Muscle of arm (tissue), 1 donor: ENCODE measurements at regions not wholly inside any gene's neighbourhood (a gene's known extent, or its start where the extent isn't known, plus 50 kb on each side); places are given as distances from the start of the nearest gene placed in this dataset.
"Not testable (repeated sequence)": the region's sequence is repeated elsewhere in the genome, so short reads cannot be mapped to it uniquely, and the experiment has no call there.

Source experiments
- DNase-seq: peaks from one replicate; pipeline ENCODE4 v3.0.0-alpha.2; 2013

DNA sequence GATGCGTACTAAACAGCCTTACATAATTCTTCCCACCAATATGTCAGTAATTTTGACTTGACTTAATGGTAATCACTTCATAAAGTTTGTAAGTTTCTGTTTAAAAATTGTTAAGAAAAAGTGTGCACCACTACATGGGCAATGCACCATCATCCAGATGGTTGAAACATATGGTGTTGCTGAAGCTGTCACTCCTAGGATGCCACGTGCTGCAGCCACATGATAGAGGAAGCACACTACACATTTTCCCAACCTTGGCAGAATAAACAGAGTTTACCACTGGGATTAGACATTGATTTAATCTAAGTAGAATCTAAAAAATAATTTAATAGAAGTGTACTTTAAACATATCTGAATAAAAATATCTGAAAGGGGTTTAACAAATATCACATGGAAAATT is 1209.9 kb downstream of the NSUN3 start:
- no peak for DNase-seq

DNA sequence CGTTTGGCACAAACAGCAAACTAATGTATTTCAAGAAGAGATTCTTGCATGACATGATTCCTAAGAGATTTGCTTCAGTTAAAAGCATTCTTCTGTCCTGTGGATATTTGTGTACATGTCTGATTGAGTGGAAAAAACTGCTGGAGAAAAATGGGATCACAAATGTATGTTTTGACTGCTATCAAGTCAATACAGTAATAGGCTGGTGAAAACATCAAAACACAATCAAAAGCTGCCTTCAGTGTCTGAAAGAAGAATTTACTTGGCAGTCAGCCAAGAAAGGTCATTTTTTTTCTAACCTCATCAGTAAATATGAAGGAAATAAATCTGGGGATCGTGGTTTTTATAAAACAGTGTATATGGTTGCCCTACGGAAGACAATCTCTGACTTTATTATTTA is 1214.8 kb downstream of the NSUN3 start:
- DNase-seq: no peak

DNA sequence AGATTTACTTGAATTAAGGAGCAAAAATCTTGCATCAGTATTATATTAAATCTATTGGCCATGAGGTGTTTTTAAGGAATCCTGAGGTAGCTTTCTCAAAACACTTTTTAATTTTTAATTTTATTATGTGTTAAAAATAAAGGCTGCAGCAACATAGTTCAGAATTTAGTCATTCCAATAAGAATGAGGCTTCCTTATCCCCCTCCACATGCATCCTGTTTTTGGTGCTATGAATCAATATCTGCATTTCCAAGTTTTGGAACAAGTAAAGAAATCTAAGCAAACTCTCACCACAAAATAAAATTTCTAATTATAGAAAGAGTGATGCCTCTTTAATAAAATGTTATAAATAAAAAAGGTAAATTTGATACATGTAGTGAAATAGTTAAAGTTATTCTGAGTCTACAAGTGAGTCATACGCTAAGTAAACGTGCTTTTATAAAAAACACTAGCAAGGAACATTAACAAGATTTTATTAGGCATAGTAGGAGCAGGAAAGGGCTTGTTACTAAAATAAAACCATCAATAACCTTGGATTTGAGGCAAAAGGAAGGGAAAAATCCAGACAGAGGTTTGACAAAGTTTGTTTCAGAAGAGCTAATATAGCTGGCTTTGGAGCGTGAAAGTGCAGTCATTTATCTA is 1218.0 kb downstream of the NSUN3 start:
- no peak for DNase-seq

DNA sequence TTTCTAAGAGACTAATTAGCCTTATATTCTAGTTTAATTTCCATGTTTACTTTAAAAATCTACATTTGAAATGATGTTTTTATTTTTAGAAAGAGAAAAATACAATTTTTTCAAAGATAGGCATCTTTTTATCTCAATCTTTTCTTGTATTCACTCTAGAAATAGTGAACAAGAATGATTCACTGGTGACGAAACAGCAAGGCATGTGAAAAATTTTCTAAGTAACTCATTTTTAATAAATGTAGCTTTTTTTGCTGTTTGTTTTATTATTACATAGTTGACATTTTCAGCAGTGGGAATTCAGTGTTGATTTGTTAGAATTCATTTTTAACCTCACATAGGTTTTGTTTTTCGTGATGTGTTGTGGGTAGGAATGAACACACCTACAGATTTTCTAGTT is 1226.4 kb downstream of the NSUN3 start:
- DNase-seq: no peak

DNA sequence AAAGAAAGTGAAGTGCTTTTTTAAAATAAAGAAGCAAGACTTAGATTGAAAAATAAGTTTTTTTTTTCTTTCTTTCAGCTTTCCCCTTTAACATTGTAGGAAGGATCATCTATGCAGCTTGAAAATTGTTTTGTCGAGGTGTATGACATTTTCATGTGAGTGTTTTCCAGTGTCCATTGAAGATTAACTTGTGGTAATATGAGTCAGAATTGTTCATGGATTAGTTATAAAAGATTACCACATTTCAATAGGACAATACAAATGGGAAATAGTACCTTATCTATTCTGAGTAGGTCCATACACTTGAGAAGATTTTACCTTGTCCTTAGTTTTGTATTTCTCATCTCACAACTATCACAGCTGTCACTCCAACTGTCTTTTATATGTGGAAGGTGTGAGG is 1234.7 kb downstream of the NSUN3 start:
- DNase-seq: no peak

DNA sequence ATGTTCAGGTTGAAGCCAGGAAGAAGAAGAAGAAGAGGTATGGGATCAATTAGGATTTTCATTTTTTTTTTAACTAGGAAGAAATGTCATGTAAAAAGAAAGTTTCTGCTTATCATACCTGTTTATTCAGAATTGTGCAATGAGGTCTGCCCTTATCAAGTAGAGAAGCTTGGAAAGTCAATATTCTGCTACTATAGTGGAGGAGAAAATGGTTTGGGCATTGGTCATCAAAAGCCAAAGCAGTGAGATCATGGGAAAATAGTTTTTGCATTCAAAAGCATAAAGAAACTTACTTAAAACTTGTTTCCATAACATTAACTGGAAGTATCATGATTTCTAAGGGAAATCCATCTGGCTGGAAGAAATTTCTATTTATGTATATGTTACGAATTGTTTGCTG is 1239.2 kb downstream of the NSUN3 start:
- no peak for DNase-seq

DNA sequence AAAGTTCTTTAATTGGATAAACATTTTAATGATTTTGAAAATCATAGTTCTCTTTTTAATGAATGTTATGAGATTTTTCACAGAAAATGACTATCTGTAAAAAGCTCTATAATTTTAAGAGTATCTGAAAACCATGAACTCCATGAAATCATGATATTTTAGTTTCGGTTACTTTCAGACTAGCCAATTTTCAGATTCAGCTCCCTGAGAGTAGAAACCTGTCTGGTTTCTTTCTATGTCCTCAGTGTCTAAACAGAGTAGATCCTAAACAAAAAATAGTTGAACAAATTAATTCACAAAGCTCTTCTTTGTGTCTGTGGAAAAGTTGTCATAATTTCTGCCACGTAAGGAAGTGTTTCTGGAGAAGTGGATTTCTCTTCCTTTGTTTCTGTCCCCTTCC is 1247.7 kb downstream of the NSUN3 start:
- no peak for DNase-seq

DNA sequence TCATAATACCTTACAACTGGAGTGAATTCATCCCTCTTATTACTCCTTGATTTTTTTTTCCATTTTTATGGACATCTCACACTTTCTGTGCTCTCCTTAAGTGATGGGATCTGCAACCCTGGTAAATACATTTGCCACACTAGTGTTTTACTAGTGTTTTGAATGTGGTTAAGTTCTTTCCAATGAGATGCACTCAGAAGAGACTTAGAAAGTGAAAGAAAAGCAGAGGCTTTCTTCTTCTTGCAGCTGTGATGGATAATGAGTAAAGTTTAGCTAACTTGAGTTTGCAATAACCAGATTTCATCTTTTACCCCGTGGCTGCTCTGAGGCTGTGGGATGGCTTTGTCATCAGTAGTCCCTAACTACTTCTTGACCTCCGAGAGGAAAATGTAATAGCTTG is 1248.4 kb downstream of the NSUN3 start:
- DNase-seq: no peak

DNA sequence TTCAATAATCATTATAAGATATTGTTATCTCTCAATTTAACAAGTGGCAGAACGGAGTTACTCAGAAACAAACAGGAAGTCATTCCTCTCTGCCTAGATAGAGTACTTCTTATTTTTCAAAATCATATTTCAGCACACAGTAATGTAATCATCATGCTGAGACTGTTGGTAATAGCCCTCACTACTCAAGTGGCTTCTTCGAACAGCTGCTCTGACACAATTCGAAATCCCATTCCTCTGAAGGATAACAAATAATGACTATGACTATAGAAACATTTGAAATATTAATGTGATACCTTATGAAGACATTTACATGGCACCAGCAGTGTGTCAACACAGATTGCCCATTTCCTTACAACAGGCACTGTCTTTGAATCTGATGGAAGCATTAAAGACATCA is 1249.8 kb downstream of the NSUN3 start:
- no peak for DNase-seq

DNA sequence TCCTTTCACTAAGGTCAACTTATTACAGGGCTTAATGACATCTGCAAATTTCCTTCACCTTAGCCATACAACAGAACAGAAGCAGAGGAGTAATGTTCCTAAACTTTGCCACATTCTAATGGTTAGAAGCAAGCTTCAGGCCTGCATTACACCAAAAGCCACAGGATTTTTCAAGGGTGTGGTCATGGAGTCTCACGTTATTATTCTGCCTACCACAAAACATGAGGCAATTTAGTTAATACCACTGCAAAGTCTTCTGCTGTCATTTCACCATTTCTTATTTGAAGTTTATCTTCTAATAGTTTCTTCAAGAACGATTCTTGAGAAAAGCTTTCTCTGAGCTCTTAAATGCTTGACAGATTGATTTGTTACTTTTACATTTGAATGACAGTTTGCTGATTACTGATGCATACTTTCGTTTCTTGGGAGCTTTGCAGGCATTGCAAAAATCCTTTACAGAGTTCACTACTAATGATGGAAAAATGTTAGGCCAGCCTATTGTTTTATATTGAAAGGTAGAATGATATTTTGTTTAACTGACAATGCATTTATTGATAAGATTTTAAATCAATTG is 1257.1 kb downstream of the NSUN3 start:
- DNase-seq: no peak

DNA sequence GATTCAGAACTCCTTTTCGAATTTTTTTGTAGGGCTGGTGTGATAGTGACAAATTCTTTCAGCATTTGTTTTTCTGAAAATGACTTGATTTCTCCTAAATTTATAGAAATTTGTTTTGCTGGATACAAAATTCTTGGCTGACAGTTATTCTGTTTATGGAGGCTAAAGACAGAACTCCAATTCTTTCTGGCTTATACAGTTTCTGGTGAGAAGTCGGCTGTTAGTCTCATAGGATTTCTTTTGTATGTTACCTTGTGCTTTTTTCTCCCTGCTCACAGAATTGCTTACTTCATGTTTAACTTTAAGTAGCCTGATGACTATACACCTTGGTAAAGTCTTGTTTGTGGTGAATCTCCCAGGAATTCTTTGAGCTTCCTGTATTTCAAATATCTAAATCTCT is 1264.6 kb downstream of the NSUN3 start:
- no peak for DNase-seq

DNA sequence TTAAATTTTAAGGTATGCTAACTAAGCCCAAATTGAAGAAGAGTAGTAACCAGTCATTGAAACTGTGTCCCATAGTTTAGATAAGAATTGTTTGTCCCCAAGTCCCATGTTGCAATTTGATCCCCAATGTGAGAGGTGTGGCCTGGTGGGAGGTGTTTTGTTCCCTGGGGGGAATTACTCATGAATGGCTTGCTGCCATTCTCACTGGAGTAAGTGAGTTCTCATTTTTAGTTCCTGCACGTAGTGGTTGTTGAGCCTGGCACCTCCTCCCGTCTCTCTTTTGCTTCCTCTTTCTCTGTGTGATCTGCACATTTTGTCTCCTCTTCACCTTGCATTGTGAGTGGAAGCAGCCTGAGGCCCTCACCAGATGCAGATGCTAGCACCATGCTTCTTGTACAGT is 1271.0 kb downstream of the NSUN3 start:
- DNase-seq: no peak

DNA sequence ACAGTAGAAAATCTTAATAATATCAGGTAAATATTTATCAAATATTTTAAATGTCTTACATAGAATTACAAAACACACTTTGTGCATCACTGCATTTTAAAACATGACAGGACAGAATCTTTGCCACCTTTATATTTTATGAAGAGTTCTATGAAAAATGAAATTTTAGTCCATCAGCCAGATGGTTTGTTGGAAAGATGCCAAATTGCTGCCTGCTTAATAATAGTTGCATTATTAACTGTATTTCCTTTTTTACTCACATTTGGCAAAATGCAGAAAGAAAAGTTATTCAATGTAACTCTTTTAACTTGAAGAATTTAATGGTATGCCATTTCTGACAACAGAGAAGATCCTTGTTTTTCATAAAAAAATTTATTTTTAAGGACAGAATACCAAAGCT is 1271.6 kb downstream of the NSUN3 start:
- DNase-seq: no peak

DNA sequence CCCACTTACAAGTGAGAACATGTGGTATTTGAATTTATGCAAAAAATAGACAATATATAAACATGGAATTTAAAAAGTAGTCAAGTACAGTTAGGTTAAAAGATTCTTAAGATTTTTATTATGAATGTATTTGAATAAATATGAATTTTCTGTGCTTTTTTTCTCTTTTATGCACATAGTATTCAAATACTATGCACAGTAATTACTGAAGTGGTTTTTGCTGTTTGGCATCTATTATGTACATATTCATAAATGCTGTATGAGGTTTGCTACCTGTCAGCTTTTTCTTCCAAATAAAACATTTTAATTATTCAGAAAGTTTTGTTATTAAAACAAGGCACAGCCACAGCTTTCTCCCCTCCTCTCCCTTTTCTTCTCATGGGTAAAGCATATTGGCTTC is 1272.7 kb downstream of the NSUN3 start:
- no peak for DNase-seq

DNA sequence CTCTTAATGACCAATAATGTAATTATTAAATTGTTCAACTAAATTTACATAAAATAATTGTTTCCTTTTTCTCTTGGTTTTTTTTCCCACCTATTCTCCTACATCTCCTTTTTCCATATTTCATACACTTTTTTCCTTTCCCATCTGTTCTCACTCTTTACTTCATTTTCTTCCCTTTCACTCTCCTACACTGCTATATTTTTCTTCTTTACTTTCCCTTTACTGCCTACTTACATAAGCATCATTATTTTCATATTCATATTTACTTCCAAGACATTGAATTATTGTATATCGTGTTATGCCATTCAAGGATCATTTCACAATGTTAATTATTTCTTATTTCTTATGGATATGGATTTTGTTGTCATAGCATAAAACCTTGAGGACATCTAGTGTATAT is 1275.6 kb downstream of the NSUN3 start:
- DNase-seq: no peak

DNA sequence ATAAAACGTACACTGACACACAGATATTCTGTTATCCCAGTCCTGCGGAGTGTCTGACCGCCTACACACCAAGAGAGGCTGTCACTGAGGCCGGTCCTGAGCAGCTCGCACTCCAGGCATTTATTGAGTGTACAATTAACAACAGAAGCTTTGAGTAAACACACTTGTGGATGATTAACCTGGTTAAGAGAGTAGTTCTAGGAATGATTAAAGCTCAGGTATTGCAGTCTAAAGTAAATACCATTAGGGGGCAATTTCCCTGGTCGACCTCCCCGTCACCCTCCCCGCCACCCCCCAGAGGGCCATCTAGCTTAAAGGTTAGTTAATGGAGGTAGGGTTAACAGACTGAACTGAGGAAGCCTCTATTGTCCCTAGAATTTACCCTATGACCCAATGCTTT is 1278.5 kb downstream of the NSUN3 start:
- DNase-seq: no peak

DNA sequence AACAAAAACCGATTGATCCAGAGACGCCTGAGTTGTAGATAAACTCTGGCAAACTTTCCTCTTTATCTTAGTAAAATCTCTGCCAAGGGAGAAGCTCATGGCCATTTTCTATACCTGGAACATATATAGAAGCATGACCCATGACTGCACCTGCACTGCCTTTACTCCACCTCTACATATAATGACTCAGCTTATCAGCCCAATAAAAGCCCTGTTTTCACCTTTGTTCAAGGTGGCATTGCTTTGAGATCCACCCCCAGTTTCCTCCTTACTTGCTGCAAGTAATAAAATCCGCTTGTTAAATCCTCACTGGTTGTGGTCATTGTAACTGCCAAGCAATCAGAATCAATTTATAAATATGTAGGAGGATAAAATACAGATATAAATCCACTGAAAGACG is 1280.4 kb downstream of the NSUN3 start:
- no peak for DNase-seq

DNA sequence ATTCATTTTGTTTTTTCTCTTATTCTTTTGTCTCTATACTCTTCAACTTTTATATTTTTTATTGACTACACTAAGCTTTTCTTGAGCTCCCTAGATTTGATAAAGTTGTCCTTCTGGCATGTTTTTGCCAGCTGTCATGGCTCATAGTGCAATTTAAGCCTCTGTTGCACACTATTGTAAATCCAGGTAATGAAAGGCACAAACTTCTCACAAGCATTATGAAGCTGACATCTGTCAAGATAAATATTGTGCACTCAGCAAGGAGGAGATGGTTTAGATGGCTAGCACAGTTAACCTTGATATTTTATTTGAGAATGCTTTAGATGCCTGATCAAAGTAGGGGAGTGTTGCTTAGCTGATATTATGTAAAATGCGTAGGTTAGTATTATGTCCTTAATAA is 1280.9 kb downstream of the NSUN3 start:
- no peak for DNase-seq

DNA sequence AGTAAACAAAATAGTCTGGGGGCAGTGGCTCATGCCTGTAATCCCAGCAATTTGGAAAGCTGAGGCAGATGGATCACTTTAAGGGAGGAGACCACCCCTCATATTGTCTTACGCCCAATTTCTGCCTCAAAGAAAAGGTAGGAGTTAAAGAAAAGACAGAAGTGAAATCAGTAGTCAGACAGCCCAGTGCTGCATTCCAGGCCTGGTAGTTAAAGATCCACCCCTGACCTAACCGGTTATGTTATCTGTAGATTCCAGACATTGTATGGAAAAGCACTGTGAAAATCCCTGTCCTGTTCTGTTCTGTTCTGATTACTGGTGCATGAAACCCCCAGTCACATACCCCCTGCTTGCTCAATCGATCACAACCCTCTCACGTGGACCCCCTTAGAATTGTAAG is 1285.1 kb downstream of the NSUN3 start:
- not testable (repeated sequence) for DNase-seq

DNA sequence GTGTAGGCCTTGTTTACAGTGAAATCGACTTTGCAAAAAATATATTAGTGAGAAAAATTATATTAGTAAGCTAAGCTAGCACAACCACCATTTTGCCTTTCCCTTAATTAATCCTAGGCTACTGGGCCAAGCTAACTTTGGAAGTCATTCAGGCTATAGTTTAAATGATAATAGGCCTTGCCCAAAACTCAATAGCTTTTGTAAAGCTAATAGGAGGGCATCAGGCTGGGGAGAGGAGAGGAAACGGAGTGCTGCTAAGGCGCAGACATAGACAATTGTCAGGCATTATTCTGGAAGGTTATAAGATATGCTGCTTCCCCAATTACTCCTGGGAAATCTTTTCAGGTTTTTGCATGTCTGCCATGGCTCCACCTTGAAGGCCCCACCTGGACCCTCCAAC is 1286.0 kb downstream of the NSUN3 start:
- no peak for DNase-seq

DNA sequence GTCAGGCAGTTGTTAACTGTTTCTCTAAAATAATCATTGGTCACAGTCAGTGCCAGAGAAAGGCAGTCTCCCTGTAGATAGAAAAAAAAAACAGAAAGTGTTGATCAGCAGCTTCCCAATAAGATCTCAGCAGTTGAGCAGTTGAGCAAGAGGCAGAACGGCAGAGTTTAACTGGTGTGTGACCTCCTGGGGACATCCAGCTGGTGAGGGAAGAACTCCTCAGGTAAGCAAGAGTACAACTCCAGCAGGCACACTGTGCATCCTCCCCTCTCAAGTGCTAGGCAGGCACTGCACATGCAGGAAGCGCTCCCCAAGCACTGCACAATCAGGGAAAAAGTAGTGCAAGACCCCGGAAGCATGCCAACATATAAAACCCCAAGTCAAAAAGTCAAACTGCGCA is 1287.2 kb downstream of the NSUN3 start:
- DNase-seq: no peak

DNA sequence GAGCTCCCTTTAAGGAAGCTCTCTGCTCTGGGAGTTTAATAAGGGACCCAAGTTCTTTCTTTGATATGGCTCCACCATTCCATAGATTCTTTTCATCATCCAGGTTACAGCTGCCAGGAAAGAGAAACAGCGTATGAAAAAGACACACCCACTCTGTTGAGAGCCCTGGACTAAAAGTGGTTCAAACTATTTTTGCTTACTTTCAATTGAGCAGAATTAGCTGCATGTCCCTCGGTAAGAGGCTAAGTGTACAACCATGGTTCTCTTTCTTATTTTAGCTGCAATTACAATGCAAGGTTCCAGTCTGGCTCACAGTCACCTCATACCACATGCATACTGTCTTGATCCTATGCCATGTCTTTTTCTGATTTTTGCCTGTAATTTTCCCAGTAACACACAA is 1288.3 kb downstream of the NSUN3 start:
- DNase-seq: no peak

DNA sequence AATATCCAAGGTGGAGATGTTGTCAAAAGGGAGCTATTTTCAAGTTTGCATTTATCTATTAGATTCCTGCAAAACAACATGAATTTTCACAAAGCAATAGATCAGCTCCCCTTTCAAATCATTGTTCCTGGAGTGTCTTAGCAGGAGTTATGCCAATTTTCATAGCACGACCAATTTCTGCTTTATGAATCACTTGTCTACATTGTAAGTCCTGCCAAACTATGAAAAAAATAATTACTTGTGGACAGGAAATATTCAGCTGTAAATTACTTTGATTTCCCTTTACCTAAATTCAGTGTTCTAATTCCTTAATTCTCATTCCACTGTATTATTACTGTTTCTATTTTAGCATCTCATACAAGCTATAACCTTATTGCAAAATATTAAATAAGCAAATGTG is 1289.6 kb downstream of the NSUN3 start:
- DNase-seq: no peak

DNA sequence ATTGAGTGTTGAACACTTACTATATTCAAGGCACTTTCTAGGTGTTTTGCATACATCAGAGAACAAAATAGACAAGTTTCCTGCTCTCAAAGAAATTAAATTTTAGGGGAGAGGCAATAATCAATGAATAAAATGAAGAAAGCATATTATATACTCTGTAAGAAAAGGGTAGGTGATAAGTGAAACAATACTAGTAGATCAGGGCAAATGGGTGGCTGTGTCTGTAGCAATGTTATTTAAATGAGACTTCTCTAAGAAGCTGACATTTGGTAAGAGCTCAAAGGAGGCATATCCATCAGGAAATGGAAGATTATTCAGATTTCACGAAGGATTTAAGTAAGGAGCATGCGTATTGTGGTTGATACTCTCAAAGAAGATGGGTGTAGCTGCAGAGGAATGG is 1291.6 kb downstream of the NSUN3 start:
- no peak for DNase-seq
